Neural cell (in vitro differentiated cells): ENCODE measurements at regions not wholly inside any gene's neighbourhood (a gene's known extent, or its start where the extent isn't known, plus 50 kb on each side); places are given as distances from the start of the nearest gene placed in this dataset.

Source experiments
- H2AFZ ChIP-seq: fragments of 200-600, 300-800 bp; sonication (generic), shearing (Covaris generic); 2 replicates; pipeline ENCODE4 v1.6.0; 2014; ENCODE audit warnings: low read depth, mild to moderate bottlenecking, antibody characterized with exemption, low read length, moderate library complexity
- H3F3A ChIP-seq: fragments of 200-600 bp; shearing (Covaris generic); 2 replicates; pipeline ENCODE4 v1.6.1; 2016; ENCODE audit warnings: mild to moderate bottlenecking, moderate library complexity, mixed read lengths, antibody characterized with exemption, low read length; ENCODE audit not compliant: insufficient read depth, poor library complexity, severe bottlenecking
- H3K27ac ChIP-seq: fragments of 200-600, 300-800 bp; sonication (generic), shearing (Covaris generic); 2 replicates; pipeline ENCODE4 v1.5.1; 2014; ENCODE audit warnings: mild to moderate bottlenecking, low read length, moderate library complexity
- H3K27me3 ChIP-seq: fragments of 300-800, 200-600 bp; sonication (generic), shearing (Covaris generic); 2 replicates; pipeline ENCODE4 v1.6.0; 2014; ENCODE audit warnings: mild to moderate bottlenecking, low read depth, low read length, moderate library complexity; ENCODE audit not compliant: insufficient read depth
- H3K36me3 ChIP-seq: fragments of 300-800, 200-600 bp; sonication (generic), shearing (Covaris generic); 2 replicates; pipeline ENCODE4 v1.5.1; 2014; ENCODE audit warnings: mild to moderate bottlenecking, antibody characterized with exemption, low read length, moderate library complexity; ENCODE audit not compliant: insufficient read depth
- H3K4me2 ChIP-seq: fragments of 300-800, 200-600 bp; sonication (generic), shearing (Covaris generic); 2 replicates; pipeline ENCODE4 v1.6.0; 2014; ENCODE audit warnings: mild to moderate bottlenecking, low read length
- H3K4me3 ChIP-seq: fragments of 300-800, 200-600 bp; sonication (generic), shearing (Covaris generic); 2 replicates; pipeline ENCODE4 v1.5.1; 2014; ENCODE audit warnings: mild to moderate bottlenecking, low read length, moderate library complexity
- H3K79me2 ChIP-seq: fragments of 200-600 bp; shearing (Covaris generic); replicated peaks from 2 replicates; pipeline ENCODE4 v1.6.0; 2014; ENCODE audit warnings: mild to moderate bottlenecking, low read length, moderate library complexity; ENCODE audit not compliant: insufficient read depth
- H3K9ac ChIP-seq: fragments of 300-800, 200-600 bp; sonication (generic), shearing (Covaris generic); 2 replicates; pipeline ENCODE4 v1.6.1; 2016; ENCODE audit warnings: mild to moderate bottlenecking, low read length, mixed read lengths
- H3K9me2 ChIP-seq: fragments of 200-600 bp; shearing (Covaris generic); 2 replicates; pipeline ENCODE4 v1.6.1; 2016; ENCODE audit warnings: mild to moderate bottlenecking, low read length, mixed read lengths; ENCODE audit not compliant: insufficient read depth
- H3K9me3 ChIP-seq: fragments of 200-600, 300-800 bp; sonication (generic), shearing (Covaris generic); 2 replicates; pipeline ENCODE4 v1.6.1; 2016; ENCODE audit warnings: mild to moderate bottlenecking, mixed run types, low read length, moderate library complexity, mixed read lengths
- H4K20me1 ChIP-seq: fragments of 200-600 bp; shearing (Covaris generic); 2 replicates; pipeline ENCODE4 v1.6.1; 2016; ENCODE audit warnings: mild to moderate bottlenecking, mixed run types; ENCODE audit not compliant: insufficient read depth
- CTCF ChIP-seq: fragments of 450-650 bp; IDR thresholded peaks from 2 replicates; pipeline ENCODE4 v1.5.1; 2014; ENCODE audit warnings: antibody characterized with exemption, mild to moderate bottlenecking, moderate library complexity; ENCODE audit not compliant: poor library complexity, severe bottlenecking
- EP300 ChIP-seq: fragments of 450-650 bp; conservative IDR thresholded peaks from 2 replicates; pipeline ENCODE4 v1.6.1; 2014; ENCODE audit warnings: antibody characterized with exemption, mild to moderate bottlenecking, moderate library complexity; ENCODE audit not compliant: poor library complexity, severe bottlenecking
- EZH2 ChIP-seq: fragments of 200-600, 300-800 bp; shearing (Covaris generic), sonication (generic); IDR thresholded peaks from 2 replicates; pipeline ENCODE4 v1.6.1; 2014; ENCODE audit warnings: antibody characterized with exemption, low read length, borderline replicate concordance, mild to moderate bottlenecking; ENCODE audit not compliant: insufficient read depth, poor library complexity, severe bottlenecking
- MXI1 ChIP-seq: fragments of 450-650 bp; conservative IDR thresholded peaks from 2 replicates; pipeline ENCODE4 v1.6.1; 2014; ENCODE audit warnings: antibody characterized with exemption, mild to moderate bottlenecking; ENCODE audit not compliant: poor library complexity, severe bottlenecking
- POLR2AphosphoS5 ChIP-seq: IDR thresholded peaks from 2 replicates; pipeline ENCODE4 v1.6.1; 2012
- RAD21 ChIP-seq: fragments of 450-650 bp; conservative IDR thresholded peaks from 2 replicates; pipeline ENCODE4 v1.6.1; 2014; ENCODE audit warnings: antibody characterized with exemption, mild to moderate bottlenecking, moderate library complexity
- REST ChIP-seq: IDR thresholded peaks from 2 replicates; pipeline ENCODE4 v1.6.1; 2012; ENCODE audit warnings: borderline replicate concordance
- SMC3 ChIP-seq: fragments of 450-650 bp; conservative IDR thresholded peaks from 2 replicates; pipeline ENCODE4 v1.6.1; 2014; ENCODE audit warnings: antibody characterized with exemption, mild to moderate bottlenecking, moderate library complexity; ENCODE audit not compliant: poor library complexity
- TAF1 ChIP-seq: IDR thresholded peaks from 2 replicates; pipeline ENCODE4 v1.6.1; 2012; ENCODE audit warnings: low read depth

- peaks cover 3% of the 10 kb centered on the region for H3K9me2 ChIP-seq
- no peaks in the 10 kb centered on the region for H3K79me2 ChIP-seq
- H4K20me1 ChIP-seq, result no peaks in the 10 kb centered on the region
- TF ChIP-seq SMC3 (no peak), CTCF (no peak)
- H3K36me3 ChIP-seq, result no peaks in the 10 kb centered on the region
- H3K27me3 ChIP-seq, result no peaks in the 10 kb centered on the region
- H3K27ac ChIP-seq, result no peak overlapping the region
- no peaks in the 10 kb centered on the region for H3F3A ChIP-seq
- H3K4me3 ChIP-seq, result no peak overlapping the region
- no peak overlapping the region for H3K4me2 ChIP-seq
- H3K9me3 ChIP-seq, result no peaks in the 10 kb centered on the region
- no peak overlapping the region for H3K9ac ChIP-seq
- H2AFZ ChIP-seq, result no peak overlapping the region
Measured at GRCh38 chr3:81237181-81237580, 524.3 kb downstream of the GBE1 start.

- H3K4me2 ChIP-seq, result no peak overlapping the region
- no peaks in the 10 kb centered on the region for H3K9me2 ChIP-seq
- no peak overlapping the region for H3K27ac ChIP-seq
- no peaks in the 10 kb centered on the region for H3K79me2 ChIP-seq
- H3K9me3 ChIP-seq, result no peaks in the 10 kb centered on the region
- H3K9ac ChIP-seq, result no peak overlapping the region
- no peaks in the 10 kb centered on the region for H3K27me3 ChIP-seq
- no peaks in the 10 kb centered on the region for H3F3A ChIP-seq
- peak; percentile 95 for TF ChIP-seq RAD21
- peak; percentile 92 for TF ChIP-seq SMC3
- TF ChIP-seq CTCF, result peak; percentile 91
- no peak for TF ChIP-seq TAF1
- H2AFZ ChIP-seq, result no peak overlapping the region
- no peak overlapping the region for H3K4me3 ChIP-seq
- H4K20me1 ChIP-seq, result no peaks in the 10 kb centered on the region
- H3K36me3 ChIP-seq, result no peaks in the 10 kb centered on the region
Measured at GRCh38 chr3:81218023-81218422, 543.4 kb downstream of the GBE1 start.

GRCh38 chr3:81217101-81217500, 544.3 kb downstream of the GBE1 start:
- Histone ChIP-seq H3F3A (no peaks in the 10 kb centered on the region), H3K27me3 (no peaks in the 10 kb centered on the region), H3K27ac (no peak overlapping the region), H3K36me3 (no peaks in the 10 kb centered on the region), H3K9me2 (no peaks in the 10 kb centered on the region), H3K9ac (no peak overlapping the region), H3K4me2 (no peak overlapping the region), H3K9me3 (no peaks in the 10 kb centered on the region), H3K4me3 (no peak overlapping the region), H3K79me2 (no peaks in the 10 kb centered on the region), H2AFZ (no peak overlapping the region), H4K20me1 (no peaks in the 10 kb centered on the region)
- TF ChIP-seq POLR2AphosphoS5, result no peak
- TF ChIP-seq SMC3, result no peak
- TF ChIP-seq CTCF, result no peak
- TF ChIP-seq TAF1, result no peak
- TF ChIP-seq EZH2, result no peak
- TF ChIP-seq RAD21, result no peak
- no peak for TF ChIP-seq MXI1
- no peak for TF ChIP-seq REST
- TF ChIP-seq EP300, result no peak
